ENCODE measurements at regions not wholly inside any gene's neighbourhood (a gene's known extent, or its start where the extent isn't known, plus 50 kb on each side); places are given as distances from the start of the nearest gene placed in this dataset.

- TF ChIP-seq CTCF (IDR thresholded peaks at IDR 0.05): no peak
- TF ChIP-seq TAF1 (IDR thresholded peaks at IDR 0.05; ENCODE audit: borderline replicate concordance, low read depth, low read length): no peak
- TF ChIP-seq YY1 (IDR thresholded peaks at IDR 0.05; ENCODE audit: low read depth): no peak
- TF ChIP-seq MAX (IDR thresholded peaks at IDR 0.05; ENCODE audit: low read depth): no peak
- TF ChIP-seq, protein P1, sequence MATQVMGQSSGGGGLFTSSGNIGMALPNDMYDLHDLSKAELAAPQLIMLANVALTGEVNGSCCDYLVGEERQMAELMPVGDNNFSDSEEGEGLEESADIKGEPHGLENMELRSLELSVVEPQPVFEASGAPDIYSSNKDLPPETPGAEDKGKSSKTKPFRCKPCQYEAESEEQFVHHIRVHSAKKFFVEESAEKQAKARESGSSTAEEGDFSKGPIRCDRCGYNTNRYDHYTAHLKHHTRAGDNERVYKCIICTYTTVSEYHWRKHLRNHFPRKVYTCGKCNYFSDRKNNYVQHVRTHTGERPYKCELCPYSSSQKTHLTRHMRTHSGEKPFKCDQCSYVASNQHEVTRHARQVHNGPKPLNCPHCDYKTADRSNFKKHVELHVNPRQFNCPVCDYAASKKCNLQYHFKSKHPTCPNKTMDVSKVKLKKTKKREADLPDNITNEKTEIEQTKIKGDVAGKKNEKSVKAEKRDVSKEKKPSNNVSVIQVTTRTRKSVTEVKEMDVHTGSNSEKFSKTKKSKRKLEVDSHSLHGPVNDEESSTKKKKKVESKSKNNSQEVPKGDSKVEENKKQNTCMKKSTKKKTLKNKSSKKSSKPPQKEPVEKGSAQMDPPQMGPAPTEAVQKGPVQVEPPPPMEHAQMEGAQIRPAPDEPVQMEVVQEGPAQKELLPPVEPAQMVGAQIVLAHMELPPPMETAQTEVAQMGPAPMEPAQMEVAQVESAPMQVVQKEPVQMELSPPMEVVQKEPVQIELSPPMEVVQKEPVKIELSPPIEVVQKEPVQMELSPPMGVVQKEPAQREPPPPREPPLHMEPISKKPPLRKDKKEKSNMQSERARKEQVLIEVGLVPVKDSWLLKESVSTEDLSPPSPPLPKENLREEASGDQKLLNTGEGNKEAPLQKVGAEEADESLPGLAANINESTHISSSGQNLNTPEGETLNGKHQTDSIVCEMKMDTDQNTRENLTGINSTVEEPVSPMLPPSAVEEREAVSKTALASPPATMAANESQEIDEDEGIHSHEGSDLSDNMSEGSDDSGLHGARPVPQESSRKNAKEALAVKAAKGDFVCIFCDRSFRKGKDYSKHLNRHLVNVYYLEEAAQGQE (IDR thresholded peaks at IDR 0.05; ENCODE audit: low read depth, low read length): no peak
- TF ChIP-seq EP300 (IDR thresholded peaks at IDR 0.05; ENCODE audit: borderline replicate concordance in 1 of 2, low read depth in 1 of 2, low read length in 1 of 2): no peak
- no peak for TF ChIP-seq IRF3 (IDR thresholded peaks at IDR 0.05; ENCODE audit: low read depth, low read length)
- TF ChIP-seq JUND (IDR thresholded peaks at IDR 0.05): no peak
- TF ChIP-seq PBX3 (IDR thresholded peaks at IDR 0.05): no peak
Observed at GRCh38 chr15:69747193-69747592, 294.6 kb downstream of the RPLP1 start.

All from SK-N-SH (cell line).